ENCODE measurements at regions not wholly inside any gene's neighbourhood (a gene's known extent, or its start where the extent isn't known, plus 50 kb on each side); places are given as distances from the start of the nearest gene placed in this dataset.
"Not testable (repeated sequence)": the region's sequence is repeated elsewhere in the genome, so short reads cannot be mapped to it uniquely, and the experiment has no call there.

- no peak overlapping the region for H3K4me3 ChIP-seq (replicated peaks; ENCODE audit: low read depth, low read length)
- no peak for TF ChIP-seq CTCF (IDR thresholded peaks at IDR 0.05; ENCODE audit: low read depth, low read length, missing control alignments)
- no peak for DNase-seq (ENCODE audit: extremely low read depth, low read depth)
Observed at GRCh38 chr11:134596404-134596803, 184.4 kb upstream of the B3GAT1 start.

DNA sequence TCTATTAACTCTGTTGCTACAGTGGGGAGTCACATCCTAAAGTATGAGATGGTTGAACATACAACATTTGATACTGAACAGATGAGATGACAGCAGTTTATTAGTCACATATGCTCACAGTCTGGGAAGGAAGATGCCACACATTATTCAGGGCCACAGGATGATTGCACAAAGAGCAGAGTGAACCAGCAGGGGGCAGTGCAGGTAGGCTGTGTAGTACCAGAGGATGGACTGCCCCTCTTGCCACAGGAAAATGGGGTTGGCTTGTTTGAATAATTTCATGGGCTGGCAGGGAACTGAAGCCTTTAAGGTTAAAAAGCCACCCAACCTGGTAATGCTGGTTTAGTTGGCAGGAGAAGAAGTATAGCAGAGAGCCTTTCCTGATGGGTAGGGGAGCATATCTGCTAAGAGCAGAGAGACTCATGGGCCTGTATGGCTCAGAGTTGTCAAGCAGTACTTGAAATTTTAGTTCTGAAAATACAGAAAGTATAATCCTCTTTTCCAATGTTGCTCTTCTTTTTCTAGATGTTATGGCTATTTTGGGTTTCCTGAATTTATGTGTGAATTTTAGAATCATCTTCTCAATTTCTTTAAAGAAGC lies 180.4 kb upstream of the B3GAT1 start:
- peak; percentile 5 for TF ChIP-seq CTCF (IDR thresholded peaks at IDR 0.05; ENCODE audit: low read depth, low read length, missing control alignments)
- H3K4me3 ChIP-seq (replicated peaks; ENCODE audit: low read depth, low read length): no peak overlapping the region
- DNase-seq (ENCODE audit: extremely low read depth, low read depth): no peak

DNA sequence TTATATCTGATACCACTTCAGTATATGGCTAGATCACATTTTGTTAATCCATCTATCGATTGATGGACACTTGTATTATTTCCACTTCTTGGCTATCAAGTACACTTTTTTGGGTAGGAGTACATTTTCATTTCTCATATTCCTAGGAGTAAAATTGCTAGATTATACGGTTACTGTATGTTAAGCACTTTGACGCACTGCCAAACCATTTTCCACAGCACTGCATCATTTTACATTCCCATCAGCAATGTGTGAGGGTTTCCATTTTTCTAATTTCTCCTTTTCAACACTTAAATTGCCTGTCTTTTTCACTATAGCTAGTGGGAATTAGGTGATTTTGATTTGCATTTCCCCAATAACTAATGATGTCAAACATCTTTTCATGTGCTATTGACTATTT lies 179.3 kb upstream of the B3GAT1 start:
- TF ChIP-seq CTCF (IDR thresholded peaks at IDR 0.05; ENCODE audit: low read depth, low read length, missing control alignments): no peak
- no peak for DNase-seq (ENCODE audit: extremely low read depth, low read depth)
- H3K4me3 ChIP-seq (replicated peaks; ENCODE audit: low read depth, low read length): no peak overlapping the region

- H3K4me3 ChIP-seq (replicated peaks; ENCODE audit: low read depth, low read length): no peak overlapping the region
- DNase-seq (ENCODE audit: extremely low read depth, low read depth): no peak
- no peak for TF ChIP-seq CTCF (IDR thresholded peaks at IDR 0.05; ENCODE audit: low read depth, low read length, missing control alignments)
Observed at GRCh38 chr11:134589129-134589528, 177.1 kb upstream of the B3GAT1 start.

GRCh38 chr11:134588460-134589110 lies 176.5 kb upstream of the B3GAT1 start:
- DNase-seq (ENCODE audit: extremely low read depth, low read depth): not testable (repeated sequence)

DNA sequence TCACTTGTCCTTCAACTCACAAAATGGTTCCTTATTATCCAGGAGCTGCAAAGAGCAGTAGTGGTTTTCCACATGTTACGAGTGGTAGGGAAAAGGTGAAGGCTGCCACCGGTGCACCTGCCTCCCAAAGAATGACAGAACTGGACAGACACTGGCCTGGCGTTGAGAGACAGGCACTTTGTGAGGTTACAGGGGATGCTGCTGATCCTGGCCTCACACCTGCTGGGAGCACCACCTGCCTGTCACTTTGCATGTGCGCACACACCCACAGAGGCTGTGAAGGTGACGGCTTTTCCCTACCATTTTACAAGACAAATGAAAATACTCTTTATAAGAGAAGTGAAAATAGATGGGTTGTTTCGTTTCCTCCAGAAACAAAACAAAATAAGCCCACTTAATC lies 175.3 kb upstream of the B3GAT1 start:
- no peak for TF ChIP-seq CTCF (IDR thresholded peaks at IDR 0.05; ENCODE audit: low read depth, low read length, missing control alignments)
- no peak overlapping the region for H3K4me3 ChIP-seq (replicated peaks; ENCODE audit: low read depth, low read length)
- DNase-seq (ENCODE audit: extremely low read depth, low read depth): no peak

More at GRCh38 chr11:134588460-134589110, 176.5 kb upstream of the B3GAT1 start:
- not testable (repeated sequence) for H3K4me3 ChIP-seq (replicated peaks; ENCODE audit: low read depth, low read length)

DNA sequence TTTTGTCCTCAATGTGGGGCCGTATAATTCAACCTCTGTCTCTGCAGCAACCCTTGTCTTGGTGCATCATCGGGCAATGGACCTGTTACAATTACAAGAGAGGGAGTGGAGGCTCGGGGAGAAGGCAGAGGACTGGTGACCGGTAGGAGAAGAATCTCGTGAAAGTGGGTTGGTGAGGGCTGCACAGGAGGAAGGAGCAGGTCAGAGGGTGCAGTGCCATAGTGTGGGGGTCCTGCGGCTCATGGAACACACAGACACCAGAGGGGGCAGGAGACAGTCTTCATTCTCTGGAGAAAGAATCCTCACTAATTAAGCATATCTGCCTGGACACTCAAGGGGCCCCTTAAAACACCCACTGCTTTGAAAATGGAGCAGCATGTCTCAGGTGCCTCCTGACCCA lies 174.7 kb upstream of the B3GAT1 start:
- TF ChIP-seq CTCF (IDR thresholded peaks at IDR 0.05; ENCODE audit: low read depth, low read length, missing control alignments): no peak
- H3K4me3 ChIP-seq (replicated peaks; ENCODE audit: low read depth, low read length): no peak overlapping the region
- DNase-seq (ENCODE audit: extremely low read depth, low read depth): no peak

All from HFF-Myc (cell line).